WI38 (cell line): ENCODE measurements at regions not wholly inside any gene's neighbourhood (a gene's known extent, or its start where the extent isn't known, plus 50 kb on each side); places are given as distances from the start of the nearest gene placed in this dataset.

Experiments
- H3K4me3 ChIP-seq: 2 replicates; pipeline ENCODE4 v1.5.1; 2011; ENCODE audit warnings: low read depth, mild to moderate bottlenecking, control low read depth, low read length
- TF ChIP-seq, protein P1 (sequence below): IDR thresholded peaks from 2 replicates; pipeline ENCODE4 v1.5.1; 2012; ENCODE audit warnings: low read depth, mild to moderate bottlenecking, control low read depth, low read length

GRCh38 chr17:71494062-71494855 lies 626.6 kb upstream of the SOX9 start:
- H3K4me3 ChIP-seq: no peak overlapping the region
- TF ChIP-seq, protein P1, sequence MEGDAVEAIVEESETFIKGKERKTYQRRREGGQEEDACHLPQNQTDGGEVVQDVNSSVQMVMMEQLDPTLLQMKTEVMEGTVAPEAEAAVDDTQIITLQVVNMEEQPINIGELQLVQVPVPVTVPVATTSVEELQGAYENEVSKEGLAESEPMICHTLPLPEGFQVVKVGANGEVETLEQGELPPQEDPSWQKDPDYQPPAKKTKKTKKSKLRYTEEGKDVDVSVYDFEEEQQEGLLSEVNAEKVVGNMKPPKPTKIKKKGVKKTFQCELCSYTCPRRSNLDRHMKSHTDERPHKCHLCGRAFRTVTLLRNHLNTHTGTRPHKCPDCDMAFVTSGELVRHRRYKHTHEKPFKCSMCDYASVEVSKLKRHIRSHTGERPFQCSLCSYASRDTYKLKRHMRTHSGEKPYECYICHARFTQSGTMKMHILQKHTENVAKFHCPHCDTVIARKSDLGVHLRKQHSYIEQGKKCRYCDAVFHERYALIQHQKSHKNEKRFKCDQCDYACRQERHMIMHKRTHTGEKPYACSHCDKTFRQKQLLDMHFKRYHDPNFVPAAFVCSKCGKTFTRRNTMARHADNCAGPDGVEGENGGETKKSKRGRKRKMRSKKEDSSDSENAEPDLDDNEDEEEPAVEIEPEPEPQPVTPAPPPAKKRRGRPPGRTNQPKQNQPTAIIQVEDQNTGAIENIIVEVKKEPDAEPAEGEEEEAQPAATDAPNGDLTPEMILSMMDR: no peak

- TF ChIP-seq, protein P1: no peak
- no peak overlapping the region for H3K4me3 ChIP-seq
Observed at GRCh38 chr17:71495420-71495819, 625.4 kb upstream of the SOX9 start.

GRCh38 chr17:71496552-71496951 lies 624.3 kb upstream of the SOX9 start:
- TF ChIP-seq, protein P1: no peak
- H3K4me3 ChIP-seq: no peak overlapping the region

- TF ChIP-seq, protein P1: no peak
Observed at GRCh38 chr17:71500761-71501555, 619.9 kb upstream of the SOX9 start.

DNA sequence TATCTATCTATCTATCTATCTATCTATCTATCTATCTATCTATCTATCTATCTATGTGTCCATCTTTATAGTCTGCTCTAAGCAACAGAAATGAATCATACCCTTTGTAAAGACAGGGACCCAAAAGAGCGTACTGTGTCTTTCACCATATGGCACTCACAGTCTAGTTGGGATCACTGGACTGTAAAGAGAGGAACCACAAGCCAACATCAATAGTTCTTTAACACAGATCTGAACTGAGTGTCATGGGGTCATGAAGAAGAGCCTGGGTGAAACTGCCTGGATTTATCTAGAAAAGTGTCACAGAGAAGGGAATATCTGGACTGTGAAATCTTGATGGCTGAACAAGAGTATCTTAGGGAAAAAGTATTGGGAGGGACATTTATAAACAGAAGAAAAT lies 619.1 kb upstream of the SOX9 start:
- TF ChIP-seq, protein P1: no peak
- H3K4me3 ChIP-seq: no peak overlapping the region

More at GRCh38 chr17:71500761-71501555, 619.9 kb upstream of the SOX9 start:
- H3K4me3 ChIP-seq: no peak overlapping the region

DNA sequence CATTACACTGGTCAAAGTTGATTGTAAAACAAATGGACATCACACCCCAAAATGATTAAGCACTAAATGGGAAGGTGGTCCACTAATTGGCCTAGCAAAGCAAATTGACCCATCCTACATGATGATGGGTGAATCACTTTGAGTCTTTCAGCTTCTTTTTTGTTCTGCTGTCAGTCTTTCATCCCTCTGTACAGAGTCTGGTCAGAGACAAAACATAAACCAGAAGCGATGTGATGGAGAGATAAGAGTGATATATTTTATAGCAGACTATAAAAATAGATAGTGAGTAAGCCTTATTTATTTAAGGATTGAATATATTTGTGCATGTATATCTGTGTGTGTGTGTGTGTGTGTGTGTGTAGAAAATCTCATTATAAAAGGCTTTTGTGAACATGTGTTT lies 618.4 kb upstream of the SOX9 start:
- no peak overlapping the region for H3K4me3 ChIP-seq
- TF ChIP-seq, protein P1: no peak
